ENCODE measurements at regions not wholly inside any gene's neighbourhood (a gene's known extent, or its start where the extent isn't known, plus 50 kb on each side); places are given as distances from the start of the nearest gene placed in this dataset.
A peak's percentile ranks its signal among the peaks of the same experiment; 100 is the strongest.

DNA sequence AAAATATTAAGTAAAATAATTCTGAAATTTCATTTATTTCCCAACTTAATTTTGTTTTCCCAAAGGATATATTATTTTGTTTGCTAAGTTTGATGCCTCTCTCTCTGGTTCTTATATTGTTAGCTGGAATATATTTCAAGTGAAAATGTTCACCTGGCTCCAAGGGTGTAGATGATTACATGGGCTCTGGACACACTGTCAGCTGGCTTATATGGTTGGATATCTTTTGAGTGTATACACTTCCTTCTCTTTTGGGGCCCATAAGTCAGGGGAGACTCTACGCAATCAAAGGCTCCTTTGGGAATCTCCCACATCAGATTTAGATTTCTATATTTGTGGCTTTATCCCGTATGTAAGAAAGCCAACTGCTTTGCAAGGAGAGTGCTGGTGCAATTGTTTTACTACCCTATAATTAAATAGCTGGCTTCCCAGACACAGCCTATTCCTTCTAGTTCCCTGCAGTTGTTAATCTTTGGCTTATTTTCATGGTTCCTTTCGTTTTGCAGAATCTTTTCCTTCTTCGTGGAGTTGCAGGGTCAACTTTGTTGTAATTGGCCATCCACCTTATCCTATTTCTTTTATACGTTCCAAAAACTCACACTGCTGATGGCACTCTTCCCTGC, 225.7 kb downstream of the DPH6 start:
- no peak for DNase-seq

DNA sequence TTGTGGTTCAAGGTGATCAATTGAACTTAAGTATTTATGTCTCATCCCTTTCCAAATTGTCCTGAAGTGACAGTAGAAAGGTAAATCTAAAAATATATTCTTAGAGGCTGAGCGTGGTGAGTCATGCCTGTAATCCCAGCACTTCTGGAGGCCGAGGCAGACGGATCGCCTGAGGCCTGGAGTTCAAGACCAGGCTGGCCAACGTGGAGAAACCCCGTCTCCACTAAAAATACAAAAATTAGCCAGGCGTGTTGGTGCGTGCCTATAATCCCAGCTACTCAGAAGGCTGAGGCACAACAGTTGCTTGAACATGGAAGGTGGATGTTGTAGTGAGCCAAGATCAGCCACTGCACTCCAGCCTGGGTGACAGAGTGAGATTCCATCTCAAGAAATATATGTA, 226.6 kb downstream of the DPH6 start:
- no peak for DNase-seq

DNA sequence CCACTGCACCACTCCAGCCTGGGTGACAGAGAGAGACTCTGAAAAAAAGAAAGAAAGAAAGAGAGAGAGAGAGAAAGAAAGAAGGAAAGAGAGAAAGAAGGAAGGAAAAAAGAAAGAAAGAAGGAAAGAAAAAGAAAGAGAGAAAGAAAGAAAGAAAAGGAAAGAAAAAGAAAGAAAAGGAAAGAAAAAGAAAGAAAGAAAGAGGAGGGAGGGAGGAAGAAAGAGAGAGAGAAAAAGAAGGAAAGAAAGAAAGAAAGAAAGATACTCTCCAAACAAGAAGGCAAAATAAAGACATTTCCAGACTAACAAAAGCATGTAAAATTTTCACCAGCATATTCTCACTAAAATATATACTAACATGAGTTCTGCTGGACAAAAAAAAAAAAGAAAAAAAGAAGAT, 228.7 kb downstream of the DPH6 start:
- DNase-seq: no peak

- no peak for DNase-seq
Measured at GRCh38 chr15:35312344-35312743, 227.2 kb upstream of the NANOGP8 start.

- no peak for DNase-seq
Measured at GRCh38 chr15:35311615-35312014, 226.5 kb upstream of the NANOGP8 start.

- DNase-seq: no peak
Measured at GRCh38 chr15:35309886-35310285, 224.8 kb upstream of the NANOGP8 start.

- peak; percentile 63 for DNase-seq
Measured at GRCh38 chr15:35308802-35309201, 223.7 kb upstream of the NANOGP8 start.

- no peak for DNase-seq
Measured at GRCh38 chr15:35307676-35308075, 222.6 kb upstream of the NANOGP8 start.

DNA sequence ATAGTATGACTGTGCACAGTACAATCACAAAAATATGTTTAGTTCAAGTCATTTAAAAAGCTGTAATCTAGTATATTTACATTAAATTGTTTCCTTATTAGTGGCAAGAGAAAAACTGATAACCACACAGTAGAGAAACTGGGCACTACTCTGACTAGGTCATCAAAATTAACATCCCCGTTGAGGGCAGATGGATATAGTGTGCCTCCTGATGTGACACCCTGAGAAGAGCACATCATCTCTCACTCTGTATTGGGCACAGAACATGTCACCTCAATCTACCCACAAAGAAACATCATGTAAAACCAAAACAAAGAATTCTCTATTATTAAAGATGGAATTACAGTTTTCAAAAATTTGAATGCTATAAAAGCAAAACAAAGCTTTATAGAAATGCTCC, 221.9 kb upstream of the NANOGP8 start:
- no peak for DNase-seq

GRCh38 chr15:35306361-35306981, 221.4 kb upstream of the NANOGP8 start:
- peak; percentile 90 for DNase-seq

DNA sequence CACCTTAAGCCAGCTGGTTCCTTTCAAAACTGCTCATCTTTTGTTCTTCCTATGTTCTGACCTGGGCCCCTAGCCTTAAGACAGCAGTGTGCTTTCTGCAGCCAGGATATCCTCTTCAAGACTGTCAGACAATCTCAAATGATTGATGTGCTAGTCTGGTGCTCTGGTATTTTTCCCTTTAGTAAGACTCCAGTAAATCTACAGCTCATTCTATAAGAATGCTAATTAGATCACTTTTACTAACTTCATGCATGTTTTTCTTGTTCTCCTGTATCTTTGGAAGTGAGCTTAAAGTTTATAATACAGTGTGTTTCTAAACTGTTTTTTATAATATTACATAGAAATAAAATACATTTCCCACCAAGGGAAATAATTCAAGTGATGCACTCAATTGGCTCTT, 220.9 kb upstream of the NANOGP8 start:
- DNase-seq: peak; percentile 73

- DNase-seq: no peak
Measured at GRCh38 chr15:35305031-35305550, 220.0 kb upstream of the NANOGP8 start.

- no peak for DNase-seq
Measured at GRCh38 chr15:35304389-35304788, 219.3 kb upstream of the NANOGP8 start.

GRCh38 chr15:35302334-35302733, 217.2 kb upstream of the NANOGP8 start:
- DNase-seq: no peak

DNA sequence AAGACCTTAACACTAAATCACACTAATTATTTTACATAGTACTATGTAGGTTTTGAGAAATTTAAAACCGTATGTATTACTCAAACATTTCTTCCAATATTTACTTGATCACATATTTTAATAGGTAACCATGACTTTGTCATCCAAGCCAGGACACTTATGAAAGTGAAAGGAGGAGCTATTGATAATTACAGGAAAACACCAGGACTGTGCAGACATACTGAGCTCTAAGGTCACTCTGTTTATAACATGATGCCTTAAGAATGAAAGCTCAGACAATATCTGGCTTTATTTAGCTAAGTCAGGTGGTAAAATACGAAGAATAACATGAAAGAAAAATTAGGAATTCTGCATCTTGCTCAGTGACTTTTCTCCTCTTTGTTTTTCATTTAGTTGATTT, 216.0 kb upstream of the NANOGP8 start:
- no peak for DNase-seq

GRCh38 chr15:35299059-35299735, 214.1 kb upstream of the NANOGP8 start:
- DNase-seq: no peak

DNA sequence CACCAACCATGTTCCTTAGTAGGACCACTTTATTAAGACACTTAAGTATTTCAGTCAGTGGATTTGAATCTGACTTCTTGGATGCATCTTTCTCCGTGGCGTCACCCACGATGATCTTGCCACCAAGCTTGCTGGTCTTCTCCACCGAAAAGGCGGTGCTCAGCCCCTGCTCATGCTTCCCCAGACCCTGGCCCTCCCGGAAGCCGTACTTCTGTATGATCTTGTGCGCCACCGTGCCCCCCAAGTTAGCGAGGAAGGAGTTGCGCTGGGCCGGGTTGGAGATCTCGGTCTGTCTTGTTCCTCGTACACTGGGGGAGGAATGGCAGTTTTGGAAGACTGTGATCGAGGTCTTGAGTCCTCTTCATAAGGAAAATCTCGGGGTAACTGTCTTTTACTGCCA, 213.4 kb upstream of the NANOGP8 start:
- DNase-seq: no peak

DNA sequence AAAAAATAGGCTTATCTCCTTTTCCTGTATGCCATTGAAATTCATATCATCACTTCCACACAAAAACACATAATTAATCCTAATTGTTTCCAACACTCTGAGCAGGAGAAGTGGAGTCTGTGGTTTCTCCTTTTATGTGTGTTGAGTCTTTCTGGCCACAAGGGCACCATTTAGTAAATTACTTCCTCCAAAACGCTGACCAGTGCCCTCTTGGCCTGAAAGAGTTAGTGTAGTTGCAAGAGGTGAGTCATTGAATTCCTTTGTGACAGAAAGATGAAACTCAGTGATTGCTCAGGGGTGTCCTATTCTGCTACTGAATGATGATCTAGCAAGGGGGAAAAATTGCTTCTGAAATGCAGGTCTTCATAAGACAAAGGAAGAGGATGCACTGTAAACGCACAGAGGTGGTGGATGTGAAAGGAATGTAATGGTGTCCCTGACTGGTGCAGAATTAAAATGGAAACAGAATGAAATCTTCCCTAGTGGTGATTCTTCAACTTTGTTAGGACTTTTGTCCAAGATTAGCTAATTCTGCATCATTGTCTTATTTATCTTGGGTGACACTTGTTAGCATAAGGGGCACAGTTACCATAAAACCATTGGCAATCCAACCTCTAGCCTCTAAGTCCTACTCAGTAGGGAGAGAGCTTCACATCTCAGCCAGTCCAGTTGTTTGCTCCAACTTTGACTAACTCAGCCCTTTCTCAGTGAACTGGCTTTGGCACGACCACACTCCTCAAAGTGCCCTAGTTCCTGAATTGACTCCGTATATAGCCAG, 208.4 kb upstream of the NANOGP8 start:
- DNase-seq: peak; percentile 90

GRCh38 chr15:35290301-35290721, 205.2 kb upstream of the NANOGP8 start:
- DNase-seq: peak; percentile 75

DNA sequence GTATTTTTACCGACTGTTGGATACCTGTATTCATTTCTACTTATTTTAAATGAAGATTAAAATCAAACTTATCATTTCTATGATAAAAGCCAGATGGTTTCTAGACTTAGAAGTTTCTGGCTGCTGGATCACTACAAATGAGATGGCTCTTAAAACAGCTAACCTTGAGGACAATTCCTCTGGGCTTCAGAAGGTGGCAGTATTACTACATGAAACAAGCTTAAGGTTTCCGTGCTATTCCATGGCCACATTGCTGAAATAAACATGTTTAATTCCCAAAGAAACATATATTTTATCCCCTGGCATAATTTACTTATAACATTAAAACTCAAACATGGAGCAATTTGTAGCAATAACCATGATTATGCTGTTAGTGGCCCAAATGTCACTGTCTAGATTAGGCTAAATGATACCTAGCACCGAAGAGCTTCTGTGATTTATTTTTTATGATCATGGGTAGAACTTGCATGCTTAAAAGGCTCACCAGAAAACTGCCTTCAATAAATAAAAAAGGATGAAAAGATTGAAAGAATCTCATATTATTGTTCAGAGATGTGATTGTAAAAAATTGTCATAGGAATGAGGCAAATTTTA, 204.0 kb upstream of the NANOGP8 start:
- no peak for DNase-seq

GRCh38 chr15:35288580-35288979, 203.5 kb upstream of the NANOGP8 start:
- DNase-seq: no peak

DNA sequence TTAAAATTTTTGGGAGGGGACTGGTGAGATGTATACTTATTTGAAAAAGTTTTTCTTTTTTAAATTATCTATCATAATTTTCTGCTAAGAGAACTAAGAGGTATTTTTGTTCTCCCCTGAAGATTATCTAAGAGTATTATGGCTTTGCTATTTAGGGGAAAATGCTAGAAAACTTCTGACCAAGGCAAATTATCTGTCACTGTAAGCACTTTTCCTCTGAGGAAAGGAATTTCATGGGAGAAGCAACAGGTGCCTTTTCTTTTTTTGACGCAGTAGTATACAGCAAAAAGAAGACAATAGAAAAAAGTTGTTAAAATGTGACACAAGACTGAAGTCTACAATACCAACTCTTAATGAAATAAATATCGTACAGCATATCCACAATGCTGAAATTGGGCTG, 201.6 kb upstream of the NANOGP8 start:
- no peak for DNase-seq

GRCh38 chr15:35282965-35283496, 197.9 kb upstream of the NANOGP8 start:
- no peak for DNase-seq

Data from islet precursor cell (in vitro differentiated cells).